ENCODE measurements at regions not wholly inside any gene's neighbourhood (a gene's known extent, or its start where the extent isn't known, plus 50 kb on each side); places are given as distances from the start of the nearest gene placed in this dataset.

GRCh38 chr6:41467061-41467460, 79.1 kb upstream of the FOXP4 start:
- TF ChIP-seq TSHZ2 (CRISPR knock-in tag; IDR thresholded peaks at IDR 0.05): no peak
- no peak for TF ChIP-seq ZFP3 (CRISPR knock-in tag; IDR thresholded peaks at IDR 0.05)
- no peak for TF ChIP-seq TCF4 (CRISPR knock-in tag; IDR thresholded peaks at IDR 0.05; ENCODE audit: borderline replicate concordance)
- no peak for TF ChIP-seq ZFP30 (CRISPR knock-in tag; IDR thresholded peaks at IDR 0.05)
- no peak for ATAC-seq

- TF ChIP-seq RARB (CRISPR knock-in tag; IDR thresholded peaks at IDR 0.05) (no peak), CREB5 (CRISPR knock-in tag; IDR thresholded peaks at IDR 0.05; ENCODE audit: low read depth) (no peak), ZNF70 (CRISPR knock-in tag; IDR thresholded peaks at IDR 0.05) (no peak), GLIS3 (CRISPR knock-in tag; IDR thresholded peaks at IDR 0.05) (no peak), CSDC2 (CRISPR knock-in tag; IDR thresholded peaks at IDR 0.05) (no peak), TOX (CRISPR knock-in tag; IDR thresholded peaks at IDR 0.05; ENCODE audit: borderline replicate concordance) (no peak), TCF4 (CRISPR knock-in tag; IDR thresholded peaks at IDR 0.05; ENCODE audit: borderline replicate concordance) (no peak), PATZ1 (CRISPR knock-in tag; IDR thresholded peaks at IDR 0.05; ENCODE audit: borderline replicate concordance) (no peak), CSRNP3 (CRISPR knock-in tag; IDR thresholded peaks at IDR 0.05) (no peak), ARNTL (CRISPR knock-in tag; IDR thresholded peaks at IDR 0.05; ENCODE audit: borderline replicate concordance, low read depth) (no peak), TSHZ2 (CRISPR knock-in tag; IDR thresholded peaks at IDR 0.05) (no peak), ZNF8 (CRISPR knock-in tag; IDR thresholded peaks at IDR 0.05) (no peak), ZC3H10 (CRISPR knock-in tag; IDR thresholded peaks at IDR 0.05) (no peak), BACH2 (CRISPR knock-in tag; IDR thresholded peaks at IDR 0.05; ENCODE audit: borderline replicate concordance) (no peak), OSR1 (CRISPR knock-in tag; IDR thresholded peaks at IDR 0.05) (no peak), ISL1 (CRISPR knock-in tag; IDR thresholded peaks at IDR 0.05) (no peak), ESRRG (CRISPR knock-in tag; IDR thresholded peaks at IDR 0.05) (no peak), SNAI2 (CRISPR knock-in tag; IDR thresholded peaks at IDR 0.05) (no peak), ZNF565 (CRISPR knock-in tag; conservative IDR thresholded peaks at IDR 0.05; ENCODE audit: low read depth) (no peak), POU6F1 (CRISPR knock-in tag; IDR thresholded peaks at IDR 0.05; ENCODE audit: borderline replicate concordance, low read depth) (no peak)
- no peak for ATAC-seq
Measured at GRCh38 chr6:41467627-41468404, 78.4 kb upstream of the FOXP4 start.

Data from SK-N-SH treated with all-trans-retinoic acid at 6 μM for 48 hours (cell line).